Esophagus muscularis mucosa (tissue), 4 donors: ENCODE measurements at regions not wholly inside any gene's neighbourhood (a gene's known extent, or its start where the extent isn't known, plus 50 kb on each side); places are given as distances from the start of the nearest gene placed in this dataset.

Experiments
- CTCF ChIP-seq, 3 experiments: fragments of 200-600 bp in 2 of 3; fragments of 450-650 bp in 1 of 3; sonication (generic) in 2 of 3; IDR thresholded peaks; one replicate each; pipeline ENCODE4 v1.5.1; 2017 to 2019; ENCODE audit warnings: antibody characterized with exemption in 3 of 3, mild to moderate bottlenecking in 2 of 3, moderate library complexity in 1 of 3
- EP300 ChIP-seq: sonication (generic); formaldehyde crosslinking; IDR thresholded peaks from one replicate; pipeline ENCODE4 v1.6.1; 2017; ENCODE audit warnings: antibody characterized with exemption
- POLR2A ChIP-seq: fragments of 450-650 bp; IDR thresholded peaks from one replicate; pipeline ENCODE4 v1.6.1; 2017; ENCODE audit warnings: antibody characterized with exemption, moderate library complexity, mild to moderate bottlenecking, low read depth
- POLR2AphosphoS5 ChIP-seq, 2 donors: sonication (generic); formaldehyde crosslinking; IDR thresholded peaks; one replicate each; pipeline ENCODE4 v1.6.1; 2017; ENCODE audit warnings: antibody characterized with exemption in 2 of 2

DNA sequence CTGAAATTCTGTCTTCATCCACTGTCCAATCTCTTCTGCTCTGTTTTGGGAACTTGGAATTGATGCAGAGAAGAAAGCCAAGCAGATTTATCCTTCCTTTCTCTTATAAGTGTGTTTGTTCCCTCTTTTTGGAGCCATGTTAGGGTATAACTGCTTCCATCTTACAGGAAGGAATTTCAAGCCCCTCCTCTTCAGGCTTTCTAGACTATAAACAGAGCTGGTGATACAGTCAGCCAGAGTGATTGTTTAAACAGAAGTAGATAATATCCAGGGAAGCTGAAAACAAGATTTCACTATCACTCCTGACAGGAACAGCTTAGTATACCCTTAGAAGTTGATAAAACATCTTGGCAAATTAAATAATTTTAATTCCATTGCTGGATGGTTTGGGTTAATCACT is 102.1 kb upstream of the DMRT1 start:
- TF ChIP-seq CTCF (IDR thresholded peaks at IDR 0.05) (no peak), EP300 (no peak), POLR2A (no peak), POLR2AphosphoS5 (IDR thresholded peaks at IDR 0.05) (no peak)
